ENCODE measurements at regions not wholly inside any gene's neighbourhood (a gene's known extent, or its start where the extent isn't known, plus 50 kb on each side); places are given as distances from the start of the nearest gene placed in this dataset.

DNA sequence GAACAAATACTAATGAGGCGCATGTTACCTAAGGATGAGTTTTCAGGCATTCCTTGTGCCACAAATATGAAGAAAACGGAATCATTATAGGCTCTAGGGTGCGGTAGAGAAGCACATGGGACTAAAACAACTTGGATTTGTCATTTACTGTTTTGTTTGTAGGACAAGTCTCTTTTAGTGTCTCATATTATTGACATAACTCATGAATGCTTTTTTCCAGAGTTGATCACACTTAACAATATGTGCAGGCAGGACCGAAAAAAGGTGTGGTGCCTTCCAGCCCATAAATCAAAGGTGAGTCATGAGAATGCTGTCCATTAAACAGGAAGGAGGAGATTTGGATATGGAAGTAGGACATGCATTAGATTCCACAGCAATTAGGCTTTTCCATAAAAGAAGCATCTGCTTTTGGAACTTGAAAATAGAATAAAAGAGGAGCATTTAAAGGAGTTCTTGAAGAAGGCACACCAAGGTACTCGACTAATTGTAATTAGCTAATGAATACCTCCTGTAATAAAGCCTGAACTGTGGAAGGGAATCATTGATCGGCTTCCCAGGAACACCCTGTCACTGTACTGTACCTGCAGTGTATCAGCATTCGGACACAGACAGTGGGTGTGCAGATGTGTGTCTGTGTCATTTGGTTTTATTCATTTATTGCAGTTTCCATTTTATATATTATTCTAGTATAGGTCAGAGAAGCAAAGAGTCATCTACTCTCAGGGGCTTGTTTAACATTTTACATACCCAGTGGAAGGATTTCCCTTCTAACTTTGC, 119.7 kb upstream of the KLF14 start:
- Histone ChIP-seq H3K4me3 (replicated peaks in 1 of 3; ENCODE audit: insufficient read depth in 1 of 3, low read depth in 1 of 3, low read length in 3 of 3) (no peak overlapping the region), H3K4me1 (ENCODE audit: control insufficient read depth, extremely low read depth, insufficient read depth, low read length) (peaks cover 10% of the 10 kb centered on the region), H3K4me2 (ENCODE audit: insufficient read depth, low read length) (peak overlapping the region; percentile 16), H2AFZ (ENCODE audit: low read depth, low read length) (no peak overlapping the region), H3K27me3 (ENCODE audit: control insufficient read depth in 2 of 2, insufficient read depth in 2 of 2, low read length in 2 of 2) (no peaks in the 10 kb centered on the region), H3K9me1 (replicated peaks; ENCODE audit: control insufficient read depth, extremely low read depth, insufficient read depth, low read length) (no peaks in the 10 kb centered on the region), H3K9ac (replicated peaks; ENCODE audit: extremely low read depth, insufficient read depth, low read length) (no peak overlapping the region), H3K36me3 (ENCODE audit: control insufficient read depth in 2 of 2, extremely low read depth in 1 of 2, insufficient read depth in 2 of 2, low read length in 2 of 2) (peaks cover 4% of the 10 kb centered on the region in 2 experiments), H4K20me1 (replicated peaks; ENCODE audit: control insufficient read depth, extremely low read depth, insufficient read depth, low read length) (no peaks in the 10 kb centered on the region), H3K27ac (ENCODE audit: insufficient read depth, low read depth, low read length) (no peak overlapping the region), H3K9me3 (replicated peaks; ENCODE audit: control insufficient read depth, insufficient read depth, low read length) (peaks cover 2% of the 10 kb centered on the region), H3K79me2 (ENCODE audit: control insufficient read depth, insufficient read depth, low read length) (no peaks in the 10 kb centered on the region)
- no TSS peak for BruUV-seq (replicated peaks)
- intact Hi-C loops (cut with micrococcal nuclease), result no loop called here
- dilution Hi-C loops (cut with MboI; ENCODE audit: extremely low pct_ligation_motif_present, low sequenced_read_pairs), result no loop called here
- TF ChIP-seq FOS (IDR thresholded peaks at IDR 0.05; ENCODE audit: borderline replicate concordance, insufficient read depth, low read length), result peak; percentile 28
- no peak for TF ChIP-seq POLR2AphosphoS5 (IDR thresholded peaks at IDR 0.05; ENCODE audit: insufficient read depth, low read depth, low read length)
- no peak for TF ChIP-seq GATA2 (IDR thresholded peaks at IDR 0.05; ENCODE audit: insufficient read depth, insufficient read length, low read depth, low read length)
- TF ChIP-seq MYC (IDR thresholded peaks at IDR 0.05; ENCODE audit: low read depth, low read length), result no peak
- peak; percentile 15 for TF ChIP-seq JUN (IDR thresholded peaks at IDR 0.05; ENCODE audit: borderline replicate concordance, insufficient read depth, insufficient read length, low read depth)
- TF ChIP-seq MAX (IDR thresholded peaks at IDR 0.05; ENCODE audit: insufficient read depth, insufficient read length), result no peak
- DNase-seq (ENCODE audit: low read depth, low spot score), result no peak
- ChIA-PET POLR2A (no interaction called here), CTCF (interaction anchor here (1.4 kb wide), 1 partner anchor 22 kb away, joined by 4 read pairs; no protein-coding TSS in a partner anchor)
- FAIRE-seq, result peak; percentile 64

DNA sequence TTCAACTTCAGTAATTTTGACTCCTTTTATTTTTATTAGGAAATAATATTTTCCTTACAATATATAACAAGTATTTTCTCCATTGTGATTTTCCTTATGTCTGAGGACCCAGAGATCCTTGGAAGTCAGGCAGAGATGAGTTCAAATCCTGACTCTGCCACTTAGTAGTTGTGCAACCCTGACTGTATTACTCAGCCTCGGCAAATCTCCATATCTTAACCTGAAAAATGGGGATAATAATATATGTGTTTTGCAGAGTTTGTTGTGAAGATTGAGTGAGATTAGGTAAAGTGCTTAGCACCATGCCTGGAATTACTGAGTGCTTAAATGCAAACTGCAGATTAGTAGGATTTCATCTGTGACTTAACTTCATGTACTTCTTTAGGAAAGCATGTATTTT, 120.5 kb upstream of the KLF14 start:
- ChIA-PET CTCF (interaction anchor here (1.4 kb wide), 1 partner anchor 23 kb away, joined by 4 read pairs; no protein-coding TSS in a partner anchor), POLR2A (no interaction called here)
- no peaks in the 10 kb centered on the region for H3K27me3 ChIP-seq (ENCODE audit: control insufficient read depth in 2 of 2, insufficient read depth in 2 of 2, low read length in 2 of 2)
- FAIRE-seq, result no peak
- no peaks in the 10 kb centered on the region for H4K20me1 ChIP-seq (replicated peaks; ENCODE audit: control insufficient read depth, extremely low read depth, insufficient read depth, low read length)
- H3K9ac ChIP-seq (replicated peaks; ENCODE audit: extremely low read depth, insufficient read depth, low read length), result no peak overlapping the region
- no peak overlapping the region for H3K4me3 ChIP-seq (replicated peaks in 1 of 3; ENCODE audit: insufficient read depth in 1 of 3, low read depth in 1 of 3, low read length in 3 of 3)
- no peak for TF ChIP-seq POLR2A (IDR thresholded peaks at IDR 0.05; ENCODE audit: low read depth, low read length)
- no peak for TF ChIP-seq GATA2 (IDR thresholded peaks at IDR 0.05; ENCODE audit: insufficient read depth, insufficient read length, low read depth, low read length)
- no peak for TF ChIP-seq MYC (IDR thresholded peaks at IDR 0.05; ENCODE audit: low read depth, low read length)
- peaks cover 2% of the 10 kb centered on the region for H3K9me3 ChIP-seq (replicated peaks; ENCODE audit: control insufficient read depth, insufficient read depth, low read length)
- H3K4me2 ChIP-seq (ENCODE audit: insufficient read depth, low read length), result no peak overlapping the region
- no peak overlapping the region for H2AFZ ChIP-seq (ENCODE audit: low read depth, low read length)
- H3K27ac ChIP-seq (ENCODE audit: insufficient read depth, low read depth, low read length), result no peak overlapping the region
- H3K9me1 ChIP-seq (replicated peaks; ENCODE audit: control insufficient read depth, extremely low read depth, insufficient read depth, low read length), result no peaks in the 10 kb centered on the region
- DNase-seq (ENCODE audit: low read depth, low spot score), result no peak
- H3K36me3 ChIP-seq (ENCODE audit: control insufficient read depth in 2 of 2, extremely low read depth in 1 of 2, insufficient read depth in 2 of 2, low read length in 2 of 2), result peaks cover 4% of the 10 kb centered on the region in 2 experiments
- intact Hi-C loops (cut with micrococcal nuclease), result no loop called here
- H3K79me2 ChIP-seq (ENCODE audit: control insufficient read depth, insufficient read depth, low read length), result no peaks in the 10 kb centered on the region
- no TSS peak for BruUV-seq (replicated peaks)
- H3K4me1 ChIP-seq (ENCODE audit: control insufficient read depth, extremely low read depth, insufficient read depth, low read length), result peaks cover 10% of the 10 kb centered on the region
- dilution Hi-C loops (cut with MboI; ENCODE audit: extremely low pct_ligation_motif_present, low sequenced_read_pairs), result no loop called here
